HG03025 (cell line): ENCODE measurements at regions not wholly inside any gene's neighbourhood (a gene's known extent, or its start where the extent isn't known, plus 50 kb on each side); places are given as distances from the start of the nearest gene placed in this dataset.

Experiments used
- ATAC-seq: cut with Tn5 transposase; IDR thresholded peaks from one replicate; pipeline ENCODE4 v1.9.1; 2021; ENCODE audit warnings: mild to moderate bottlenecking, moderate library complexity; ENCODE audit not compliant: unreplicated experiment, low FRiP score

DNA sequence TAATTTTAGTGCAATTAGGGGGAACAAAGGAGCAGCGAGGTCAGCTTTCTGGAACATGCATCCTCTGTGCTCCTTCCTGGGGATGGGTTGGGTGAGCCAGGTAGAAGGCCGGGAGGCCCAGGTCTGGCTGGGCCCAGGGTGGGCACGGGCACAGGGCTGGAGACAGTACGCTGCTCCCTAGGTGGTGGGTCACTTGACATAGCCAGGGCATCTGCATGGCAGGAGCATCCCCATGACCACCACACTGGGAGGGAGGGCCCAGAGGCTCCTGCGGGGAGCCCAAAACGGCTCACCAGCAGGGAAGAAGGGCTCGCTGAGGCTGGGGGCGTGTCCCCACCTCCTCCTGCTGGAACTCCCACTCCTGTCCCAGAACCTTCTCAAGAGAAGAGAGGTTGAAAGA is 216.8 kb downstream of the NXNL2 start:
- ATAC-seq, result no peak

- ATAC-seq, result no peak
Observed at GRCh38 chr9:88753691-88754367, 218.9 kb downstream of the NXNL2 start.

DNA sequence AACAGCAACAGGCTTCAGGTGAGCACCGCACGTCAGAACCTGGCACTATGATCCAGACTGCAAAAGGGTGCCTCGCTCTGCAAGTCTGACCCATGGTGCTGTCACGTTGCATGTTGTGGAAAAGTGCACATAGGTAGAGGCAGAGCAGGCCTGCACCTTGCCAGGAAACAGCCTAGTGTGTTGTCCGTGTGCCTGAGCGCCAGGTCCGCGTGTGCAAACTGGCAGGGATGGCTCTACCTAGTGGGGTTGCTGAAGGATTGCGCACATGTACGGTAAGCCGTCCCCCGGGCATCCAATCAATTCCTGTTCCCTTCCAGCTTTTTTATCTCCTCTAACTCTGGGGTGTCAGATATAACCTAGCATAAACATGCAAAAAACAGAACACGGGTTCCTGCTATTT is 219.5 kb downstream of the NXNL2 start:
- no peak for ATAC-seq

- no peak for ATAC-seq
Observed at GRCh38 chr9:88754886-88755285, 219.9 kb downstream of the NXNL2 start.

DNA sequence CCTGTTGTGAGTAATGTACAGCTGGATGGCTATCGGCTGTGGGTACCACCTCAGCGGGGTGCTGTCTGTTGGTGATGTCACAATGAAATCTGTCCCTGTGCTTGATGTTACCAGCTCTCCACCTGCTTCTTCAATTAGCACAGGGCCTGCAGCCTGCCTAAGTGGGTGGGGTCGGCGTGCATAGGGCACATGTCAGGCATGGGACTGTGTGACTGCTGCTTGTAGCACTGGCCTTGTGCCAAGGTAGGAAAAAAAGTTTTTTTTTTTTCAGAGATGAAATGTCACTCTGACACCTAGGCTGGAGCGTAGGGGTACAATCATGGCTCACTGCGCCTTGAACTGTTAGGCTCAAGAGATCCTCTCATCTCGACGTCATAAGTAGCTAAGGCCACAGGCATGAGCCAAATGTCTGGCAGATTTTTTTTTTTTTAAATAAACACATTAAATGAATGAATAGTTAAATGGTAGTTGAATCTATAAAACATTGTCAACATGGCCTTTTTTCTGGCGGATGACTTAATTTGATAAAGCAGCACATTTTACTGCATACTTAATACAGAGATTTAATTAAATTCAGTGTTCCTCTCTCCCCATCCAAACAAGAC is 222.5 kb downstream of the NXNL2 start:
- no peak for ATAC-seq

DNA sequence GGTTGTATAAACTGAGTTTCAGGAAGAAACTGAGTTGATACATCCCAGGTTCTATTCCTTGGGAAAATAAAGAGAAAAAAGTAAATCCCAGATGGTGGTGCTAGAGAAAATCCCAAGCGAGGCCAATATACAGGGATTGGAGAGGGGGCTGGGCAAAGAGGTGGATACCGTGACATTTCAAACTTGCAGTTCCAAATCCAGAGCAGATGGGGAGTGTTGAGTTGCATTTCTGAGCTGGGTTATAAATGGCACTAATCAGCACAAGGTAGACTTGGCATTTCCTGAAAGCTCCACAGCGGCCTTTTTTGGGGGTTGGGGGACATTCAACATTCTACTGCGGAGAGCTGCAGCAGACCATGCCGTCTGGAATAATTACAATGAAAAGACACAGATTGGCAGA is 224.4 kb downstream of the NXNL2 start:
- ATAC-seq, result no peak

DNA sequence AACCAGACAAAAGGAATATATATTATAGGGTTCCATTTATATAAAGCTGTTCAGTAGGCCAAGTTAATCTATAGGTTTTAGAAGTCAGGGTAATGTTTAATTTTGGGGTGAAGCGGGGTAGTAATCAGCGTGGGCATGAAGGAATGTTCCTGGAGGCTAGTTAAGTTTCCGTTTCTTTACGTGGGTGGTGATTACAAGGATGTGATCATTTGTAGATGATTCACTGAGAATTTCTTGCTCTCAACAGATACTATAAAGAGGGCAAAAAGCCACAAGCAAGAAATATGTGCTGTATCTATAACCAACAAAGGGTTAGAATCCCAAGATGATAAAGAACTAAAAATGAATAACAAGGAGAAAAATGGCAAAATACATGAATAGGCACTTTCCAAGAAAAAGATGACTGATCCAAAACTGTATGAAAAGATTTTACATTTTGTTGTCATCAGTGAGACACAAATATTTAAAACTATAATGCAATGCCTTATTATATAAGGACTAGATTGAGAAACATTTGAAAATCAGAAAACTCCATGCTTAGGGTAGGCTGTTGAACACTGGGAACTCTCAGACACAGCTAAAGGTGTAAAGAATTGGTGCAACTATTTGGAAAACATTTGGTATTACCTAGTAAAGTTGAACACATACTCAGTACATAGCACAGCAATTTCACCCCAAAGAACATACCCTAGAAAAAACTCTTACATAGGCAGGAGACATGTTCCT is 224.3 kb upstream of the S1PR3 start:
- no peak for ATAC-seq

DNA sequence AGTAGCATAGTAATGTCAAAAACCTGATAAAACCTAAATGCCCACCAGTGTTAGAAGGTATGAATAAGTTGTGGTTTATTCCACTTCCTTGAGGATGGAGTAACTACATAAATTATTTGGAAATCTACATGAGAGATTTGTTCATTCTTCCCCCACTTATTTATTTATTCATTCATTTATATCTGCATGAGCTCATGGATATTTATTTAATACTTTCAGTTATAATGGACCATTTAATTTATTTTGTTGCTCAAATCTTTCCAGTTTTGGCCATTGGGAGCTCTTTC is 223.8 kb upstream of the S1PR3 start:
- ATAC-seq, result no peak

DNA sequence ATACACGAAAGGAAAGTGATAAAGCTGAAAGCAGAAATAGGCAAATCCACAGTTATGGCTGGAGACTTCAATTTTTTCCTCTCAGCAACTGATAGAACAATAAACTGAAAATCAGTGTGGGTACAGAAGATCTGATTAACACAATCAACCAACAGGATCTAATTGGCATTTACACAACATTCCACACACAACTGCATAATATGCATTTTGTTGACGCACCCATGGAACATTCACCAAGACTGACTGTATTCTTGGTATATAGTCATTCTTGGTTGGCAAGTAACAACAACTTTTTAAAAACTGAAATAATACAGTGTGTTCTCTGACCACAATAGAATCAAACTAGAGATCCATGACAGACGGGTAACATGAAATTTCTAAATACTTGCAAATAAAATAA is 218.7 kb upstream of the S1PR3 start:
- ATAC-seq, result no peak

GRCh38 chr9:88773126-88773525 is 218.1 kb upstream of the S1PR3 start:
- ATAC-seq, result no peak

GRCh38 chr9:88773627-88774244 is 217.5 kb upstream of the S1PR3 start:
- ATAC-seq, result no peak

- ATAC-seq, result no peak
Observed at GRCh38 chr9:88775037-88775471, 216.2 kb upstream of the S1PR3 start.

DNA sequence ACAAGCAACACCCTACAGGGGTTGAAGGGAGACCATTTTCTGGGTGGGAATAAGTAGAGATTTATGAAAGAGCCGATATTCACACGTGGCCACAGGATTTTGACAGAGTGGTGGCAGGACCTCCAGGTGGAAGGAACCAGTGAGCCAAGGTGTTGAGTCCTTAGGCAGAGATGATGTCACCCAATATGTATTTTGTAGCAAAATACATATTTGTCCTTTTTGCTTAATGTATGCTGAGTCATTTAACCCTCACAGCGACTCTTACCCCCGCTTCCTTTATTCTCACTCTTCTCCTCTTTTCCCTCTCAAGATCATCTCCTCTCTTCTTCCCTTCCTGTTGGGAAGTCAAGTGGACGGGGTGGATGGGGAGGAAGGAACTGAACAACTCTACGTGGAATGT is 215.7 kb upstream of the S1PR3 start:
- no peak for ATAC-seq

- ATAC-seq, result no peak
Observed at GRCh38 chr9:88775966-88776365, 215.3 kb upstream of the S1PR3 start.

- ATAC-seq, result no peak
Observed at GRCh38 chr9:88776717-88777497, 214.4 kb upstream of the S1PR3 start.

DNA sequence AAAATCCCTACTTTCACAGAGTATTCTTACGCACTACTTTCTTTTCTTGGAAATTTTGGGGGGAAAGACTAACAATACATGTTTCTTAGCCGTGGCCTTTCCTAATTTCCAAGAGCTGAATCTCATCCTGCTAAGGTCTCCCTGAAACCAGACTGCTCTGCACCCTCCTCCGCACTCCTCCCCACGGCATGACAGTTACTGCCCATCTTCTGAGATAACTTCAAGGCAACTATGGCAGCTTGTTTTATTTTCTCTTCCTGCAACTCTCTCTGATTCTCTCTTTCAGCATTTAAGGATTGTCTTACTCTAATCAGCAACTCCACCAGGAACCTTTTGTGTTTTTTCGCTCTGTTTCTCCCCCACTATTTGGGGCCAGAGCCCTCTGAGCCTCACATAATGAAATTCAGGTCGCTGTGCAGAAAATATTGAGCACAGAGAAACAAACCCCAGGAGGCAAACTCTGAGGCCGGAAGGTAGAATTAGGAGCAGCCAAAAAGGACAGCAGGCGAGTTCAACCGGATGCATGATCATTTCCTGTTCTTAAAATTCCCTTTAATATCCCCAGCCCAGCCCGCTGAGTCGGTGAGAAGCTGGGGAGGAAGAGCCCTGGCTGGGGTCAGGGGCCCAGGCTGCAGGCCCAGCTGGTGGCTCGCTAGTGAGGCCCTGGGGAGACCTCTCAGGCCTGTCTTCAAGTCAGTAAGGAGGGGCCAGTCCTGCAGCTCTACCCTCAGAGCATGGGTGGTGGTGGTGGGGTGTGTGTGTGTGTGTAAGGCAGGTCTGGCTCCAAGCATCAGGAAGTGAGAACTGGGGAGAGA is 213.6 kb upstream of the S1PR3 start:
- ATAC-seq, result no peak

DNA sequence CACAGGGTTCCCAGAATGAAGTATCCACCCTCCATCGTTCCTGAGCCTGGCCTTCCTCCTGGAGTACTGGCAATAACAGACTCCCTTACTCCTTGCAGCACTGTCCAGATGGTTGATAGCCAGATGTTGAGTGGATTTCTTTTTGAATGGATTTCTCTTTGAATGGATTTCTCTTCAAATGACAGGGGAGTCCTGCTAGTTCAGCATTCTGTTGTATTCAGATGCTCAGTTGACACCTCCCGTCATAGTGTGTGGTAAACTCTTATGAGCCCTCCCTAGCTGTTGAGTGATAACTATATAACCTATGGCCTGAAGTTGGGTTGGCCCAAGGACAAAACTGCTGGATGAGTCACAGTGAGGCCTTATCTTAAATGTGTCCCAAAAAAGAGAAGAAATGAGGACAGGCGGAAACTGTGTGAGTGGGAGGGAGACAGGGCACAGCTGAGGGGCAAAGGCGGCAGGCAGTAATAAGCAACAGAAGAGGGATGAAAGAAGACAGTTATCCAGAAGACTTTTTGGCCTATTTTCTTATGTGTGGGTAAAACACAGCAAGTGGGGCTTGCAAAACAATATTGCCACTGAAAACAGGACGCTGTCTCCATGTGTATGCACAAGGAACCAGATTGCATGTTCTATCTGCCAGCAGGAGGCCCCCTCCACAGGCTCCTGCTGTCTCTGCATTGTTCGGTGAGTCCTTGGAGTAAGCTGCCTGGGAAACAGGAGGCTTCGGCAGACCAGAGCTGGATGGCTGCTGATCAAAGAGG is 209.5 kb upstream of the S1PR3 start:
- ATAC-seq, result no peak

- no peak for ATAC-seq
Observed at GRCh38 chr9:88782931-88783710, 208.1 kb upstream of the S1PR3 start.

- ATAC-seq, result no peak
Observed at GRCh38 chr9:88783711-88784083, 207.6 kb upstream of the S1PR3 start.
